ENCODE measurements at regions not wholly inside any gene's neighbourhood (a gene's known extent, or its start where the extent isn't known, plus 50 kb on each side); places are given as distances from the start of the nearest gene placed in this dataset.

- TF ChIP-seq CTCF (IDR thresholded peaks at IDR 0.05): no peak
- no peak for TF ChIP-seq POLR2A (IDR thresholded peaks at IDR 0.05)
Observed at GRCh38 chr19:31961667-31962066, 383.7 kb upstream of the ZNF507 start.
